Gastroesophageal sphincter (tissue), 4 donors: ENCODE measurements at regions not wholly inside any gene's neighbourhood (a gene's known extent, or its start where the extent isn't known, plus 50 kb on each side); places are given as distances from the start of the nearest gene placed in this dataset.

Experiments used
- ATAC-seq: fragments of 150-250 bp; one replicate; pipeline ENCODE4 v1.9.1; 2016; ENCODE audit warnings: mild to moderate bottlenecking, moderate library complexity
- H3K27ac ChIP-seq, 4 donors: fragments of 200-600 bp; sonication (generic) in 3 of 4; 1 replicate in 3 of 4; 2 replicates in 1 of 4; pipeline ENCODE4 v1.5.1; 2016 to 2019
- H3K27me3 ChIP-seq: fragments of 200-600 bp; sonication (generic); one replicate; pipeline ENCODE4 v1.5.1; 2019
- H3K36me3 ChIP-seq, 2 donors: fragments of 200-600 bp; sonication (generic); one replicate each; pipeline ENCODE4 v1.5.1; 2019; ENCODE audit warnings: control low read depth in 1 of 2
- H3K4me1 ChIP-seq, 3 donors: fragments of 200-600 bp; sonication (generic); 1 replicate in 2 of 3; 2 replicates in 1 of 3; pipeline ENCODE4 v1.5.1; 2016 to 2019; ENCODE audit warnings: control low read depth in 2 of 3
- H3K4me3 ChIP-seq, 2 donors: fragments of 200-600 bp; sonication (generic); one replicate each; pipeline ENCODE4 v1.5.1; 2019; ENCODE audit warnings: mild to moderate bottlenecking in 1 of 2, moderate library complexity in 1 of 2
- H3K9me3 ChIP-seq, 3 donors: fragments of 200-600 bp; sonication (generic); one replicate each; pipeline ENCODE4 v1.5.1; 2017 to 2019; ENCODE audit warnings: control low read depth in 2 of 3
- CTCF ChIP-seq, 4 experiments: fragments of 200-600 bp in 2 of 4; fragments of 450-650 bp in 2 of 4; sonication (generic) in 1 of 4; IDR thresholded peaks; one replicate each; pipeline ENCODE4 v1.5.1; 2017 to 2019; ENCODE audit warnings: antibody characterized with exemption in 4 of 4, mild to moderate bottlenecking in 2 of 4, moderate library complexity in 2 of 4
- EP300 ChIP-seq: sonication (generic); formaldehyde crosslinking; IDR thresholded peaks from one replicate; pipeline ENCODE4 v1.6.1; 2017; ENCODE audit warnings: antibody characterized with exemption, mild to moderate bottlenecking
- POLR2A ChIP-seq, 2 donors: fragments of 450-650 bp; IDR thresholded peaks; one replicate each; pipeline ENCODE4 v1.6.1; 2017; ENCODE audit warnings: antibody characterized with exemption in 2 of 2, mild to moderate bottlenecking in 2 of 2, moderate library complexity in 1 of 2
- POLR2AphosphoS5 ChIP-seq: sonication (generic); formaldehyde crosslinking; IDR thresholded peaks from one replicate; pipeline ENCODE4 v1.6.1; 2017; ENCODE audit warnings: antibody characterized with exemption
- WGBS, 2 donors: methylation state at CpG; one replicate each; pipeline ENCODE4 v1.1.5; 2018; ENCODE audit warnings: low coverage in 1 of 2; 5-methylcytosine and 5-hydroxymethylcytosine counted together

- H3K27me3 ChIP-seq: no peaks in the 10 kb centered on the region
- H3K9me3 ChIP-seq: no peaks in the 10 kb centered on the region
- H3K27ac ChIP-seq: no peak overlapping the region
- no peak for TF ChIP-seq POLR2AphosphoS5
- no peak for TF ChIP-seq CTCF (IDR thresholded peaks at IDR 0.05)
- no peak for TF ChIP-seq EP300
- no peak for TF ChIP-seq POLR2A (IDR thresholded peaks at IDR 0.05)
- H3K36me3 ChIP-seq: no peaks in the 10 kb centered on the region
- no peak overlapping the region for H3K4me3 ChIP-seq
- no peak for ATAC-seq
- no peaks in the 10 kb centered on the region for H3K4me1 ChIP-seq
Observed at GRCh38 chr5:51484326-51484725, 101.1 kb downstream of the ISL1 start.

- ATAC-seq: no peak
- TF ChIP-seq CTCF (IDR thresholded peaks at IDR 0.05) (no peak), POLR2AphosphoS5 (no peak), POLR2A (IDR thresholded peaks at IDR 0.05) (no peak), EP300 (no peak)
- Histone ChIP-seq H3K36me3 (no peaks in the 10 kb centered on the region), H3K9me3 (no peaks in the 10 kb centered on the region), H3K4me3 (no peak overlapping the region), H3K27ac (no peak overlapping the region), H3K27me3 (no peaks in the 10 kb centered on the region), H3K4me1 (no peaks in the 10 kb centered on the region)
- WGBS, 2 donors: 84 to 90% methylated on average over 1 of the region's 1 CpG
Observed at GRCh38 chr5:51486158-51486557, 102.9 kb downstream of the ISL1 start.

DNA sequence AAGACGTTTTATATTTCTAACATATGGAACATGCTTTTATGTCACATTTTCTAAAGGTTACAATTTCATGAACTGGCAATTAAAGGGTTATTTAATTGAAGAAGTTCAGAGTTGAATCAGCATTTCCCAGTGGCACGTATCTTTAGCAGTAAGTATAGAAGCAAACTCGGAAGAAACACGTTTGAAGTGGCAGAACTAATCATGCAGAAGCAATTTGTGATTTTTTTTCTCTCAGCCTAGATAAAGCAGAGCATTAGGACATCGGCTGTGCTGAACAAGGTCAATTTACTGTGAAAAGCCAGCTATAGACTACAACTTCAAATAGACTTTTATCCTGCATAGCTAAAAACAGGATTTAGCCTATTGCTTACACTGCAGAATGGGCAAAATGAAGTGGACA, 104.7 kb downstream of the ISL1 start:
- no peaks in the 10 kb centered on the region for H3K27me3 ChIP-seq
- no peaks in the 10 kb centered on the region for H3K4me1 ChIP-seq
- no peak overlapping the region for H3K4me3 ChIP-seq
- no peak for ATAC-seq
- TF ChIP-seq POLR2AphosphoS5: no peak
- TF ChIP-seq CTCF (IDR thresholded peaks at IDR 0.05): no peak
- TF ChIP-seq POLR2A (IDR thresholded peaks at IDR 0.05): no peak
- no peak for TF ChIP-seq EP300
- no peak overlapping the region for H3K27ac ChIP-seq
- H3K9me3 ChIP-seq: no peaks in the 10 kb centered on the region
- H3K36me3 ChIP-seq: no peaks in the 10 kb centered on the region
- 13 to 28% methylated on average over 5 of the region's 5 CpGs for WGBS, 2 donors

GRCh38 chr5:51488803-51489642, 105.8 kb downstream of the ISL1 start:
- no peaks in the 10 kb centered on the region for H3K9me3 ChIP-seq
- H3K36me3 ChIP-seq: no peaks in the 10 kb centered on the region
- H3K27me3 ChIP-seq: no peaks in the 10 kb centered on the region
- no peaks in the 10 kb centered on the region for H3K4me1 ChIP-seq
- H3K4me3 ChIP-seq: no peak overlapping the region
- no peak overlapping the region for H3K27ac ChIP-seq
- TF ChIP-seq POLR2AphosphoS5 (no peak), EP300 (no peak), POLR2A (IDR thresholded peaks at IDR 0.05) (no peak), CTCF (IDR thresholded peaks at IDR 0.05) (no peak)
- WGBS, 2 donors: 33 to 50% methylated on average over 2 to 3 of the region's 3 CpGs
- ATAC-seq: no peak

- H3K4me1 ChIP-seq: no peaks in the 10 kb centered on the region
- no peak overlapping the region for H3K27ac ChIP-seq
- WGBS, 2 donors: 87 to 90% methylated on average over 4 to 9 of the region's 12 CpGs
- no peaks in the 10 kb centered on the region for H3K36me3 ChIP-seq
- H3K9me3 ChIP-seq: no peaks in the 10 kb centered on the region
- no peak for TF ChIP-seq POLR2A (IDR thresholded peaks at IDR 0.05)
- TF ChIP-seq EP300: no peak
- TF ChIP-seq CTCF (IDR thresholded peaks at IDR 0.05): no peak
- TF ChIP-seq POLR2AphosphoS5: no peak
- no peak for ATAC-seq
- no peak overlapping the region for H3K4me3 ChIP-seq
- H3K27me3 ChIP-seq: no peaks in the 10 kb centered on the region
Observed at GRCh38 chr5:51494821-51495220, 111.6 kb downstream of the ISL1 start.
